ENCODE measurements at regions not wholly inside any gene's neighbourhood (a gene's known extent, or its start where the extent isn't known, plus 50 kb on each side); places are given as distances from the start of the nearest gene placed in this dataset.

GRCh38 chr12:118706437-118706836 lies 274.9 kb upstream of the SRRM4 start:
- TF ChIP-seq, protein P1, sequence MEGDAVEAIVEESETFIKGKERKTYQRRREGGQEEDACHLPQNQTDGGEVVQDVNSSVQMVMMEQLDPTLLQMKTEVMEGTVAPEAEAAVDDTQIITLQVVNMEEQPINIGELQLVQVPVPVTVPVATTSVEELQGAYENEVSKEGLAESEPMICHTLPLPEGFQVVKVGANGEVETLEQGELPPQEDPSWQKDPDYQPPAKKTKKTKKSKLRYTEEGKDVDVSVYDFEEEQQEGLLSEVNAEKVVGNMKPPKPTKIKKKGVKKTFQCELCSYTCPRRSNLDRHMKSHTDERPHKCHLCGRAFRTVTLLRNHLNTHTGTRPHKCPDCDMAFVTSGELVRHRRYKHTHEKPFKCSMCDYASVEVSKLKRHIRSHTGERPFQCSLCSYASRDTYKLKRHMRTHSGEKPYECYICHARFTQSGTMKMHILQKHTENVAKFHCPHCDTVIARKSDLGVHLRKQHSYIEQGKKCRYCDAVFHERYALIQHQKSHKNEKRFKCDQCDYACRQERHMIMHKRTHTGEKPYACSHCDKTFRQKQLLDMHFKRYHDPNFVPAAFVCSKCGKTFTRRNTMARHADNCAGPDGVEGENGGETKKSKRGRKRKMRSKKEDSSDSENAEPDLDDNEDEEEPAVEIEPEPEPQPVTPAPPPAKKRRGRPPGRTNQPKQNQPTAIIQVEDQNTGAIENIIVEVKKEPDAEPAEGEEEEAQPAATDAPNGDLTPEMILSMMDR (IDR thresholded peaks at IDR 0.05): no peak
- TF ChIP-seq EZH2 (IDR thresholded peaks at IDR 0.05; ENCODE audit: borderline replicate concordance, insufficient read depth, low read depth, low read length, poor library complexity, severe bottlenecking): no peak
